Muscle of back (tissue), 3 donors: ENCODE measurements at regions not wholly inside any gene's neighbourhood (a gene's known extent, or its start where the extent isn't known, plus 50 kb on each side); places are given as distances from the start of the nearest gene placed in this dataset.

Source experiments
- DNase-seq, 3 donors: peaks; one replicate each; pipeline versions ENCODE4 v3.0.0 to v3.0.0-alpha.2; 2013

GRCh38 chr11:104529906-104530305 lies 366.0 kb upstream of the PDGFD start:
- DNase-seq = peak in 2 of 3 donors; percentile 31 to 49

GRCh38 chr11:104529213-104529612 lies 365.3 kb upstream of the PDGFD start:
- DNase-seq = peak; percentile 85 to 89 (median 87)

- DNase-seq = peak; percentile 45 to 73 (median 53)
Measured at GRCh38 chr11:104526006-104526405, 362.1 kb upstream of the PDGFD start.

- DNase-seq = no peak
Measured at GRCh38 chr11:104525416-104525815, 361.5 kb upstream of the PDGFD start.

- no peak for DNase-seq
Measured at GRCh38 chr11:104524254-104524653, 360.3 kb upstream of the PDGFD start.

GRCh38 chr11:104523611-104524010 lies 359.7 kb upstream of the PDGFD start:
- no peak for DNase-seq

- peak in 1 of 3 donors; percentile 18 for DNase-seq
Measured at GRCh38 chr11:104522650-104523049, 358.7 kb upstream of the PDGFD start.

- no peak for DNase-seq
Measured at GRCh38 chr11:104522123-104522522, 358.2 kb upstream of the PDGFD start.

GRCh38 chr11:104510169-104510568 lies 346.2 kb upstream of the PDGFD start:
- DNase-seq = peak in 1 of 3 donors; percentile 25

- no peak for DNase-seq
Measured at GRCh38 chr11:104490182-104490581, 326.2 kb upstream of the PDGFD start.

GRCh38 chr11:104488561-104488960 lies 324.6 kb upstream of the PDGFD start:
- DNase-seq = no peak

- DNase-seq = no peak
Measured at GRCh38 chr11:104487046-104487806, 323.3 kb upstream of the PDGFD start.

- peak in 1 of 3 donors; percentile 8 for DNase-seq
Measured at GRCh38 chr11:104484804-104485554, 321.0 kb upstream of the PDGFD start.

- no peak for DNase-seq
Measured at GRCh38 chr11:104476898-104477297, 313.0 kb upstream of the PDGFD start.

- DNase-seq = no peak
Measured at GRCh38 chr11:104476454-104476853, 312.5 kb upstream of the PDGFD start.

- no peak for DNase-seq
Measured at GRCh38 chr11:104467404-104467803, 303.5 kb upstream of the PDGFD start.

- peak in 1 of 3 donors; percentile 71 for DNase-seq
Measured at GRCh38 chr11:104465321-104465720, 301.4 kb upstream of the PDGFD start.

- peak; percentile 71 to 88 (median 74) for DNase-seq
Measured at GRCh38 chr11:104464691-104465090, 300.7 kb upstream of the PDGFD start.

- peak in 1 of 3 donors; percentile 67 for DNase-seq
Measured at GRCh38 chr11:104462341-104462740, 298.4 kb upstream of the PDGFD start.

GRCh38 chr11:104451197-104451893 lies 287.4 kb upstream of the PDGFD start:
- peak in 2 of 3 donors; percentile 47 to 67 for DNase-seq

- no peak for DNase-seq
Measured at GRCh38 chr11:104443387-104443786, 279.4 kb upstream of the PDGFD start.

- DNase-seq = no peak
Measured at GRCh38 chr11:104442321-104442720, 278.4 kb upstream of the PDGFD start.
